Liver (tissue), 8 donors: ENCODE measurements at regions not wholly inside any gene's neighbourhood (a gene's known extent, or its start where the extent isn't known, plus 50 kb on each side); places are given as distances from the start of the nearest gene placed in this dataset.

Experiments
- DNase-seq: peaks from one replicate; pipeline ENCODE4 v3.0.0-alpha.2; 2017; ENCODE audit warnings: low spot score
- H3K27ac ChIP-seq, 2 donors: one replicate each; pipeline ENCODE4 v1.7.0; 2013; ENCODE audit warnings: inconsistent platforms in 2 of 2, low read length in 2 of 2, control low read depth in 1 of 2, low read depth in 1 of 2, mild to moderate bottlenecking in 1 of 2
- H3K27me3 ChIP-seq, 4 donors: one replicate each; pipeline versions ENCODE4 v1.6.1 to v1.7.0; 2013; ENCODE audit warnings: low read length in 3 of 4, inconsistent platforms in 1 of 4, mild to moderate bottlenecking in 1 of 4, moderate library complexity in 1 of 4; ENCODE audit not compliant: control insufficient read depth in 4 of 4, insufficient read depth in 4 of 4
- H3K36me3 ChIP-seq, 4 donors: one replicate each; pipeline versions ENCODE4 v1.6.1 to v1.7.0; 2013; ENCODE audit warnings: low read length in 3 of 4, mild to moderate bottlenecking in 3 of 4, low read depth in 1 of 4, moderate library complexity in 1 of 4; ENCODE audit not compliant: control insufficient read depth in 4 of 4, insufficient read depth in 3 of 4
- H3K4me1 ChIP-seq, 4 donors: one replicate each; pipeline versions ENCODE4 v1.6.1 to v1.7.0; 2013; ENCODE audit warnings: low read length in 3 of 4, mild to moderate bottlenecking in 3 of 4, moderate library complexity in 1 of 4; ENCODE audit not compliant: control insufficient read depth in 4 of 4, insufficient read depth in 4 of 4
- H3K4me3 ChIP-seq, 3 donors: one replicate each; pipeline versions ENCODE4 v1.6.1 to v1.7.0; 2013; ENCODE audit warnings: low read length in 3 of 3, control low read depth in 1 of 3, low read depth in 1 of 3, mild to moderate bottlenecking in 1 of 3
- H3K9ac ChIP-seq, 2 donors: one replicate each; pipeline ENCODE4 v1.7.0; 2013; ENCODE audit warnings: low read length in 2 of 2, mild to moderate bottlenecking in 2 of 2, moderate library complexity in 2 of 2, control low read depth in 1 of 2, low read depth in 1 of 2
- H3K9me3 ChIP-seq, 4 donors: one replicate each; pipeline versions ENCODE4 v1.6.1 to v1.7.0; 2013; ENCODE audit warnings: low read length in 3 of 4; ENCODE audit not compliant: control insufficient read depth in 4 of 4
- ATF3 ChIP-seq: IDR thresholded peaks from 2 replicates; pipeline ENCODE4 v1.6.1; 2016; ENCODE audit warnings: antibody characterized with exemption
- CTCF ChIP-seq: fragments of 150-350 bp; IDR thresholded peaks from 2 replicates; pipeline ENCODE4 v1.5.1; 2017; ENCODE audit warnings: improper control_type of control experiment, low read depth, low read length; ENCODE audit not compliant: missing input control
- EGR1 ChIP-seq, 2 donors: IDR thresholded peaks; 2 replicates each; pipeline ENCODE4 v1.6.1; 2016 to 2018; ENCODE audit warnings: antibody characterized with exemption in 2 of 2, low read depth in 2 of 2
- FOXA1 ChIP-seq: IDR thresholded peaks from 2 replicates; pipeline ENCODE4 v1.6.1; 2016; ENCODE audit warnings: antibody characterized with exemption
- FOXA2 ChIP-seq: IDR thresholded peaks from 2 replicates; pipeline ENCODE4 v1.6.1; 2016; ENCODE audit warnings: antibody characterized with exemption
- GABPA ChIP-seq, 2 donors: IDR thresholded peaks in 1 of 2; conservative IDR thresholded peaks in 1 of 2; 2 replicates each; pipeline ENCODE4 v1.6.1; 2016; ENCODE audit warnings: antibody characterized with exemption in 2 of 2, mild to moderate bottlenecking in 1 of 2, moderate library complexity in 1 of 2
- HNF4A ChIP-seq, 2 donors: conservative IDR thresholded peaks; 2 replicates each; pipeline ENCODE4 v1.6.1; 2016; ENCODE audit warnings: antibody characterized with exemption in 2 of 2, mild to moderate bottlenecking in 2 of 2
- HNF4G ChIP-seq: IDR thresholded peaks from 2 replicates; pipeline ENCODE4 v1.6.1; 2016; ENCODE audit warnings: antibody characterized with exemption
- JUND ChIP-seq, 2 donors: IDR thresholded peaks; 2 replicates each; pipeline ENCODE4 v1.6.1; 2016; ENCODE audit warnings: antibody characterized with exemption in 2 of 2
- MAX ChIP-seq: IDR thresholded peaks from 2 replicates; pipeline ENCODE4 v1.6.1; 2016; ENCODE audit warnings: antibody characterized with exemption
- NR2F2 ChIP-seq: IDR thresholded peaks from 2 replicates; pipeline ENCODE4 v1.6.1; 2016; ENCODE audit warnings: antibody characterized with exemption
- RAD21 ChIP-seq, 2 donors: IDR thresholded peaks; 2 replicates each; pipeline ENCODE4 v1.6.1; 2016; ENCODE audit warnings: antibody characterized with exemption in 2 of 2, mild to moderate bottlenecking in 2 of 2
- REST ChIP-seq: IDR thresholded peaks from 2 replicates; pipeline ENCODE4 v1.6.1; 2016; ENCODE audit warnings: antibody characterized with exemption, mild to moderate bottlenecking
- RXRA ChIP-seq, 2 donors: IDR thresholded peaks; 2 replicates each; pipeline ENCODE4 v1.6.1; 2017 to 2018; ENCODE audit warnings: antibody characterized with exemption in 2 of 2, mild to moderate bottlenecking in 1 of 2
- SP1 ChIP-seq: IDR thresholded peaks from 2 replicates; pipeline ENCODE4 v1.6.1; 2018; ENCODE audit warnings: antibody characterized with exemption, mild to moderate bottlenecking
- TAF1 ChIP-seq: conservative IDR thresholded peaks from 2 replicates; pipeline ENCODE4 v1.6.1; 2016; ENCODE audit warnings: antibody characterized with exemption, mild to moderate bottlenecking
- YY1 ChIP-seq: IDR thresholded peaks from 2 replicates; pipeline ENCODE4 v1.6.1; 2016; ENCODE audit warnings: antibody characterized with exemption, mild to moderate bottlenecking
- ZBTB33 ChIP-seq: IDR thresholded peaks from 2 replicates; pipeline ENCODE4 v1.6.1; 2016; ENCODE audit warnings: antibody characterized with exemption
- WGBS: extraction: QIAGEN DNeasy Blood & Tissue Kit; methylation state at CpG from one replicate; pipeline ENCODE4 v1.1.7; 2013; 5-methylcytosine and 5-hydroxymethylcytosine counted together
- donor health status: healthy.
- donor health status: healthy.
- donor health status: healthy.
- donor health status: healthy.
- donor health status: healthy.

GRCh38 chr2:221817052-221817451, 244.9 kb upstream of the EPHA4 start:
- Histone ChIP-seq H3K27me3 (no peaks in the 10 kb centered on the region), H3K9me3 (no peaks in the 10 kb centered on the region), H3K4me1 (no peaks in the 10 kb centered on the region), H3K27ac (no peak overlapping the region), H3K36me3 (no peaks in the 10 kb centered on the region), H3K4me3 (no peak overlapping the region), H3K9ac (no peak overlapping the region)
- no peak for TF ChIP-seq HNF4A (conservative IDR thresholded peaks at IDR 0.05)
- no peak for TF ChIP-seq HNF4G
- no peak for TF ChIP-seq JUND (IDR thresholded peaks at IDR 0.05)
- TF ChIP-seq REST = no peak
- no peak for TF ChIP-seq FOXA1
- TF ChIP-seq TAF1 = no peak
- no peak for TF ChIP-seq ATF3
- TF ChIP-seq NR2F2 = no peak
- no peak for TF ChIP-seq CTCF
- TF ChIP-seq MAX = no peak
- no peak for TF ChIP-seq FOXA2
- 88% methylated on average over 4 of the region's 4 CpGs for WGBS
- no peak for DNase-seq

- no peak for DNase-seq
- Histone ChIP-seq H3K27ac (no peak overlapping the region), H3K4me3 (no peak overlapping the region), H3K4me1 (no peaks in the 10 kb centered on the region), H3K27me3 (no peaks in the 10 kb centered on the region), H3K9me3 (no peaks in the 10 kb centered on the region), H3K36me3 (no peaks in the 10 kb centered on the region), H3K9ac (no peak overlapping the region)
- TF ChIP-seq RXRA (IDR thresholded peaks at IDR 0.05) = no peak
- 79% methylated on average over 9 of the region's 9 CpGs for WGBS
Measured at GRCh38 chr2:221816566-221816965, 244.5 kb upstream of the EPHA4 start.

- Histone ChIP-seq H3K36me3 (no peaks in the 10 kb centered on the region), H3K4me3 (no peak overlapping the region), H3K9ac (no peak overlapping the region), H3K9me3 (no peaks in the 10 kb centered on the region), H3K4me1 (no peaks in the 10 kb centered on the region), H3K27ac (no peak overlapping the region), H3K27me3 (no peaks in the 10 kb centered on the region)
- no peak for DNase-seq
- TF ChIP-seq TAF1 (no peak), HNF4G (no peak), SP1 (no peak), FOXA1 (no peak), JUND (IDR thresholded peaks at IDR 0.05) (no peak), RAD21 (IDR thresholded peaks at IDR 0.05) (no peak), YY1 (no peak), GABPA (IDR thresholded peaks at IDR 0.05 in 1 of 2, conservative IDR thresholded peaks at IDR 0.05 in 1 of 2) (no peak), EGR1 (IDR thresholded peaks at IDR 0.05; ENCODE audit: low read depth in 2 of 2) (no peak), ZBTB33 (no peak), NR2F2 (no peak), REST (no peak)
Measured at GRCh38 chr2:221810650-221811049, 238.5 kb upstream of the EPHA4 start.
